Right ventricle myocardium superior (tissue), 1 donor: ENCODE measurements at regions not wholly inside any gene's neighbourhood (a gene's known extent, or its start where the extent isn't known, plus 50 kb on each side); places are given as distances from the start of the nearest gene placed in this dataset.

ENCODE experiments used
- ATAC-seq: fragments of 200-7000 bp; cut with Tn5 transposase; one replicate; pipeline ENCODE4 v1.9.1; 2020; ENCODE audit warnings: mild to moderate bottlenecking; ENCODE audit not compliant: poor library complexity
- DNase-seq: peaks from one replicate; pipeline ENCODE4 v3.0.0-alpha.2; 2020
- intact Hi-C: fragments of 100-400 bp; cut with DNase I; formaldehyde crosslinking; loops from one replicate; pipeline ENCODE4 v1.11.2; 2022
- donor health status: DM: no; HTN: yes; CAD: no; lungs with severe emphysema.

GRCh38 chr20:57788936-57789613, 79.3 kb upstream of the PMEPA1 start:
- ATAC-seq, result no peak
- intact Hi-C loops, result no loop called here
- DNase-seq, result no peak

GRCh38 chr20:57787990-57788781, 78.4 kb upstream of the PMEPA1 start:
- DNase-seq, result no peak
- intact Hi-C loops, result no loop called here
- no peak for ATAC-seq

- ATAC-seq (no peak), DNase-seq (no peak)
- intact Hi-C loops, result no loop called here
Observed at GRCh38 chr20:57787151-57787989, 77.6 kb upstream of the PMEPA1 start.

GRCh38 chr20:57786304-57786932, 76.6 kb upstream of the PMEPA1 start:
- ATAC-seq (no peak), DNase-seq (no peak)
- intact Hi-C loops, result no loop called here

- DNase-seq, result no peak
- no peak for ATAC-seq
- intact Hi-C loops, result no loop called here
Observed at GRCh38 chr20:57785720-57786119, 75.9 kb upstream of the PMEPA1 start.

GRCh38 chr20:57785061-57785460, 75.2 kb upstream of the PMEPA1 start:
- intact Hi-C loops, result no loop called here
- no peak for ATAC-seq
- DNase-seq, result no peak

GRCh38 chr20:57783956-57784837, 74.4 kb upstream of the PMEPA1 start:
- intact Hi-C loops, result no loop called here
- ATAC-seq (no peak), DNase-seq (no peak)

- intact Hi-C loops, result no loop called here
- DNase-seq, result no peak
- ATAC-seq, result no peak
Observed at GRCh38 chr20:57783196-57783595, 73.4 kb upstream of the PMEPA1 start.

GRCh38 chr20:57782631-57783041, 72.8 kb upstream of the PMEPA1 start:
- intact Hi-C loops, result no loop called here
- no peak for DNase-seq
- ATAC-seq, result no peak

- no peak for DNase-seq
- intact Hi-C loops, result no loop called here
- ATAC-seq, result no peak
Observed at GRCh38 chr20:57781901-57782300, 72.1 kb upstream of the PMEPA1 start.

GRCh38 chr20:57780906-57781305, 71.1 kb upstream of the PMEPA1 start:
- no peak for DNase-seq
- intact Hi-C loops, result no loop called here

GRCh38 chr20:57780398-57780797, 70.6 kb upstream of the PMEPA1 start:
- DNase-seq (no peak), ATAC-seq (no peak)
- intact Hi-C loops, result no loop called here

More at GRCh38 chr20:57780906-57781305, 71.1 kb upstream of the PMEPA1 start:
- no peak for ATAC-seq

GRCh38 chr20:57779401-57780003, 69.7 kb upstream of the PMEPA1 start:
- intact Hi-C loops, result no loop called here
- ATAC-seq, result no peak
- DNase-seq, result no peak

- intact Hi-C loops, result no loop called here
- DNase-seq (no peak), ATAC-seq (no peak)
Observed at GRCh38 chr20:57777911-57778310, 68.1 kb upstream of the PMEPA1 start.

GRCh38 chr20:57774951-57775350, 65.1 kb upstream of the PMEPA1 start:
- intact Hi-C loops, result no loop called here
- DNase-seq (no peak), ATAC-seq (no peak)

- ATAC-seq (no peak), DNase-seq (no peak)
- intact Hi-C loops, result no loop called here
Observed at GRCh38 chr20:57774111-57774880, 64.5 kb upstream of the PMEPA1 start.
